ENCODE measurements at regions not wholly inside any gene's neighbourhood (a gene's known extent, or its start where the extent isn't known, plus 50 kb on each side); places are given as distances from the start of the nearest gene placed in this dataset.

DNA sequence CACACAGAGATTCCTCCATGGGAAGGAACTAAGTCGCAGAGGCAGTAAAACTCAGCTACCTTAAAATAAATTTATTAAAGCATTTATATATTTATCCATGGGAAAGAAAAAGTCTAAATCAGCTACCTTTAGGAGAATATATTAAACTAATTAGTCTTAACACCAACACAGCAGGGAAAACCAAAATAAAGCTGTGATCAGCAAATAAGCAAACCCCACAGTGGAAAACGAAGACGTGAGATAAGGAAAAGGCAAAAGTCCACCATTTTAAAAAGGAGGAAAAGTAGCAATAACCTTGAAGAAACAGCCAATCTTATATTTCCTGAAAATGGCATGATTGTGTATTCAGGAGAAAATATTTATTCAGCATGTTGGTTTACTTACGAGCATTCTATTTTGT, 473.0 kb upstream of the ROBO2 start:
- Histone ChIP-seq H4K20me1 (ENCODE audit: insufficient read depth, low read length) (no peaks in the 10 kb centered on the region), H3K79me2 (ENCODE audit: low read length) (no peaks in the 10 kb centered on the region), H3K9me3 (replicated peaks; ENCODE audit: insufficient read depth, low read length) (no peaks in the 10 kb centered on the region), H3K4me3 (ENCODE audit: low read length) (no peak overlapping the region), H3K9ac (ENCODE audit: low read length) (no peak overlapping the region), H3K36me3 (replicated peaks; ENCODE audit: insufficient read depth, low read length) (no peaks in the 10 kb centered on the region), H3K4me1 (ENCODE audit: low read length) (no peaks in the 10 kb centered on the region), H3K27ac (ENCODE audit: low read length) (no peak overlapping the region), H2AFZ (ENCODE audit: low read length) (no peak overlapping the region), H3F3A (ENCODE audit: insufficient read depth, low read length) (no peaks in the 10 kb centered on the region), H3K27me3 (replicated peaks; ENCODE audit: insufficient read depth, low read length) (no peaks in the 10 kb centered on the region), H3K4me2 (ENCODE audit: low read depth, low read length) (no peak overlapping the region), H3K9me2 (replicated peaks; ENCODE audit: insufficient read depth, low read length) (no peaks in the 10 kb centered on the region)
- no peak for TF ChIP-seq EZH2phosphoT487 (IDR thresholded peaks at IDR 0.05; ENCODE audit: low read length)
- TF ChIP-seq EZH2 (optimal IDR thresholded peaks at IDR 0.05; ENCODE audit: low read depth, low read length): no peak
- TF ChIP-seq, protein P1, sequence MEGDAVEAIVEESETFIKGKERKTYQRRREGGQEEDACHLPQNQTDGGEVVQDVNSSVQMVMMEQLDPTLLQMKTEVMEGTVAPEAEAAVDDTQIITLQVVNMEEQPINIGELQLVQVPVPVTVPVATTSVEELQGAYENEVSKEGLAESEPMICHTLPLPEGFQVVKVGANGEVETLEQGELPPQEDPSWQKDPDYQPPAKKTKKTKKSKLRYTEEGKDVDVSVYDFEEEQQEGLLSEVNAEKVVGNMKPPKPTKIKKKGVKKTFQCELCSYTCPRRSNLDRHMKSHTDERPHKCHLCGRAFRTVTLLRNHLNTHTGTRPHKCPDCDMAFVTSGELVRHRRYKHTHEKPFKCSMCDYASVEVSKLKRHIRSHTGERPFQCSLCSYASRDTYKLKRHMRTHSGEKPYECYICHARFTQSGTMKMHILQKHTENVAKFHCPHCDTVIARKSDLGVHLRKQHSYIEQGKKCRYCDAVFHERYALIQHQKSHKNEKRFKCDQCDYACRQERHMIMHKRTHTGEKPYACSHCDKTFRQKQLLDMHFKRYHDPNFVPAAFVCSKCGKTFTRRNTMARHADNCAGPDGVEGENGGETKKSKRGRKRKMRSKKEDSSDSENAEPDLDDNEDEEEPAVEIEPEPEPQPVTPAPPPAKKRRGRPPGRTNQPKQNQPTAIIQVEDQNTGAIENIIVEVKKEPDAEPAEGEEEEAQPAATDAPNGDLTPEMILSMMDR (IDR thresholded peaks at IDR 0.05; ENCODE audit: low read length): no peak
- DNase-seq: no peak

DNA sequence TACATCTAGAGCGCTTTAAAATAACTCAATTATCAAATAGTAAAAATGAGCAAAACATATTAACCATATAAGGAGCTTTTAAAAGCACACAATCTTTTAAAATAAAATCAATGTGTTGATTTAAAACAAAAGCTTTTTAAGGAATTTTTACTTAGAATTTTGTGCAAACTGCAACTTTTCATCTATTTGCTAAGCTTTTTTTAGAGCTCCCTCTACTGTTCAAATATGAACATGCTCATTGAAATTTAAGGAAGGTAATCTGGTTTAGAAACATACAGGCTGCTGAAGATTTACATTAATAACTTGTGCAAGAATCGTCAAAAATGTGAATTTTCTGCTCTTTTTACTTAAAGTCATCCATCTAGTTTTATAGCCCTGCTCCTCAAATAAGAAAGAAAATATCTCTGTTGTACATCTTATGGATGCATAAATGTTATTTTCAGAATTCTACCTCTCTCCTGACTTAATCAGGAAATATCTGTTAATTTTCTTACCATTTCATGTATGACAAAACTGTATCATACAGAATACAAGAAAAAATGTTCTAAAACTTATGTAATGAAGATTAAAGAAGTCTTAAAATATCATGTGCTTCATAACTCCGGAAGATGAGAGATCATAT, 469.4 kb upstream of the ROBO2 start:
- Histone ChIP-seq H3K36me3 (replicated peaks; ENCODE audit: insufficient read depth, low read length) (no peaks in the 10 kb centered on the region), H3F3A (ENCODE audit: insufficient read depth, low read length) (no peaks in the 10 kb centered on the region), H3K79me2 (ENCODE audit: low read length) (no peaks in the 10 kb centered on the region), H3K9me3 (replicated peaks; ENCODE audit: insufficient read depth, low read length) (no peaks in the 10 kb centered on the region), H4K20me1 (ENCODE audit: insufficient read depth, low read length) (no peaks in the 10 kb centered on the region), H3K27ac (ENCODE audit: low read length) (no peak overlapping the region), H3K9me2 (replicated peaks; ENCODE audit: insufficient read depth, low read length) (no peaks in the 10 kb centered on the region), H3K4me3 (ENCODE audit: low read length) (no peak overlapping the region), H3K4me2 (ENCODE audit: low read depth, low read length) (no peak overlapping the region), H3K4me1 (ENCODE audit: low read length) (no peaks in the 10 kb centered on the region), H3K27me3 (replicated peaks; ENCODE audit: insufficient read depth, low read length) (no peaks in the 10 kb centered on the region), H2AFZ (ENCODE audit: low read length) (no peak overlapping the region), H3K9ac (ENCODE audit: low read length) (no peak overlapping the region)
- peak; percentile 34 for DNase-seq
- TF ChIP-seq EZH2phosphoT487 (IDR thresholded peaks at IDR 0.05; ENCODE audit: low read length): no peak
- TF ChIP-seq, protein P1 (IDR thresholded peaks at IDR 0.05; ENCODE audit: low read length): peak; percentile 72

GRCh38 chr3:76576201-76576600, 463.7 kb upstream of the ROBO2 start:
- Histone ChIP-seq H3K27ac (ENCODE audit: low read length) (no peak overlapping the region), H3F3A (ENCODE audit: insufficient read depth, low read length) (no peaks in the 10 kb centered on the region), H3K9ac (ENCODE audit: low read length) (no peak overlapping the region), H3K4me3 (ENCODE audit: low read length) (no peak overlapping the region), H3K4me1 (ENCODE audit: low read length) (no peaks in the 10 kb centered on the region), H2AFZ (ENCODE audit: low read length) (no peak overlapping the region), H3K27me3 (replicated peaks; ENCODE audit: insufficient read depth, low read length) (no peaks in the 10 kb centered on the region), H3K9me3 (replicated peaks; ENCODE audit: insufficient read depth, low read length) (no peaks in the 10 kb centered on the region), H3K79me2 (ENCODE audit: low read length) (no peaks in the 10 kb centered on the region), H3K36me3 (replicated peaks; ENCODE audit: insufficient read depth, low read length) (no peaks in the 10 kb centered on the region), H3K4me2 (ENCODE audit: low read depth, low read length) (no peak overlapping the region), H3K9me2 (replicated peaks; ENCODE audit: insufficient read depth, low read length) (no peaks in the 10 kb centered on the region), H4K20me1 (ENCODE audit: insufficient read depth, low read length) (no peaks in the 10 kb centered on the region)
- TF ChIP-seq EZH2 (optimal IDR thresholded peaks at IDR 0.05; ENCODE audit: low read depth, low read length) (no peak), EZH2phosphoT487 (IDR thresholded peaks at IDR 0.05; ENCODE audit: low read length) (no peak)
- TF ChIP-seq, protein P1 (IDR thresholded peaks at IDR 0.05; ENCODE audit: low read length): no peak
- no peak for DNase-seq
